MM.1S (cell line): ENCODE measurements at regions not wholly inside any gene's neighbourhood (a gene's known extent, or its start where the extent isn't known, plus 50 kb on each side); places are given as distances from the start of the nearest gene placed in this dataset.

Source experiments
- EZH2 ChIP-seq: fragments of 300-600 bp; sonication (generic); optimal IDR thresholded peaks from 2 replicates; pipeline ENCODE3; 2017; ENCODE audit warnings: low read depth, mild to moderate bottlenecking, antibody characterized with exemption, low read length, mixed read lengths
- EZH2phosphoT487 ChIP-seq: fragments of 300-600 bp; sonication (generic); IDR thresholded peaks from 2 replicates; pipeline ENCODE4 v1.6.1; 2018; ENCODE audit warnings: antibody characterized with exemption, low read length
- TF ChIP-seq, protein P1 (sequence below): fragments of 300-600 bp; sonication (generic); IDR thresholded peaks from 2 replicates; pipeline ENCODE4 v1.5.1; 2016; ENCODE audit warnings: antibody characterized with exemption, low read length, mixed read lengths

DNA sequence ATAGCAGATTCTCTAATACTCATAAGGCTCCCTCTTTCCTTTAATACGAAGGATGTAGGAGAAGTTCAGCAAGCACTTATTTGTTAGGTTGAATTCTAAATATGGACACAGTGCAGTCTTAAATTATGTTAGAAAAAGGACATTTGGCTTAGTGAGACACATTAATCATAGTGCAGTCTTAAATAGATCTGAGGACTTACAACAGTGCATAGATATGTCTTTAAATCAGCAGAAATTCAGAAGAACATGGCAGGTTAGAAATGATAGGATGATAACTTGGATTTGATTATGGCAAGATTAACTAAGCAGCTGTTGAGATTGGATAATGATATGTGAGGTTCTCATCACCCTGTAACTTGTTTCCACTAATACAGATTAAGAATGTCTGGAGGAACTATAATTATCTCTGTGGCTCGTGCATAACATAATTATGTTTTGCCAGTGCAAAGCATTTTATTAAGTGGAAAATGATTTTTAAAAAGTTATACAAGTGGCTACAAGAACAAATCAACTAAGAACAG is 485.9 kb downstream of the USP25 start:
- TF ChIP-seq, protein P1, sequence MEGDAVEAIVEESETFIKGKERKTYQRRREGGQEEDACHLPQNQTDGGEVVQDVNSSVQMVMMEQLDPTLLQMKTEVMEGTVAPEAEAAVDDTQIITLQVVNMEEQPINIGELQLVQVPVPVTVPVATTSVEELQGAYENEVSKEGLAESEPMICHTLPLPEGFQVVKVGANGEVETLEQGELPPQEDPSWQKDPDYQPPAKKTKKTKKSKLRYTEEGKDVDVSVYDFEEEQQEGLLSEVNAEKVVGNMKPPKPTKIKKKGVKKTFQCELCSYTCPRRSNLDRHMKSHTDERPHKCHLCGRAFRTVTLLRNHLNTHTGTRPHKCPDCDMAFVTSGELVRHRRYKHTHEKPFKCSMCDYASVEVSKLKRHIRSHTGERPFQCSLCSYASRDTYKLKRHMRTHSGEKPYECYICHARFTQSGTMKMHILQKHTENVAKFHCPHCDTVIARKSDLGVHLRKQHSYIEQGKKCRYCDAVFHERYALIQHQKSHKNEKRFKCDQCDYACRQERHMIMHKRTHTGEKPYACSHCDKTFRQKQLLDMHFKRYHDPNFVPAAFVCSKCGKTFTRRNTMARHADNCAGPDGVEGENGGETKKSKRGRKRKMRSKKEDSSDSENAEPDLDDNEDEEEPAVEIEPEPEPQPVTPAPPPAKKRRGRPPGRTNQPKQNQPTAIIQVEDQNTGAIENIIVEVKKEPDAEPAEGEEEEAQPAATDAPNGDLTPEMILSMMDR, result no peak
- TF ChIP-seq EZH2 (no peak), EZH2phosphoT487 (no peak)
